ENCODE measurements at regions not wholly inside any gene's neighbourhood (a gene's known extent, or its start where the extent isn't known, plus 50 kb on each side); places are given as distances from the start of the nearest gene placed in this dataset.
"Not testable (repeated sequence)": the region's sequence is repeated elsewhere in the genome, so short reads cannot be mapped to it uniquely, and the experiment has no call there.

GRCh38 chr9:40884902-40885490 lies 243.5 kb downstream of the FOXD4L6 start:
- DNase-seq, result not testable (repeated sequence)

- no peak for DNase-seq
Observed at GRCh38 chr9:40884072-40884901, 244.2 kb downstream of the FOXD4L6 start.

GRCh38 chr9:40883423-40884071 lies 244.9 kb downstream of the FOXD4L6 start:
- not testable (repeated sequence) for DNase-seq

GRCh38 chr9:40873753-40874295 lies 254.7 kb downstream of the FOXD4L6 start:
- not testable (repeated sequence) for DNase-seq

GRCh38 chr9:40868437-40868836 lies 260.0 kb downstream of the FOXD4L6 start:
- not testable (repeated sequence) for DNase-seq
